Endodermal cell (in vitro differentiated cells): ENCODE measurements at regions not wholly inside any gene's neighbourhood (a gene's known extent, or its start where the extent isn't known, plus 50 kb on each side); places are given as distances from the start of the nearest gene placed in this dataset.

Source experiments
- DNase-seq: peaks from one replicate; pipeline ENCODE4 v3.0.0-alpha.2; 2017
- H3K27ac ChIP-seq: 2 replicates; pipeline ENCODE4 v1.5.1; 2013; ENCODE audit warnings: mild to moderate bottlenecking, low read depth, low read length, moderate library complexity
- H3K27me3 ChIP-seq: 2 replicates; pipeline ENCODE4 v1.6.1; 2013; ENCODE audit warnings: mild to moderate bottlenecking, low read length, moderate library complexity; ENCODE audit not compliant: insufficient read depth, control insufficient read depth, poor library complexity, severe bottlenecking
- H3K36me3 ChIP-seq: 2 replicates; pipeline ENCODE4 v1.7.0; 2013; ENCODE audit warnings: mild to moderate bottlenecking, low read length, moderate library complexity; ENCODE audit not compliant: control insufficient read depth, insufficient read depth
- H3K4me1 ChIP-seq: one replicate; pipeline ENCODE4 v1.7.0; 2013; ENCODE audit warnings: low read length; ENCODE audit not compliant: control insufficient read depth, insufficient read depth
- H3K4me3 ChIP-seq: 2 replicates; pipeline ENCODE4 v1.5.1; 2013; ENCODE audit warnings: mild to moderate bottlenecking, low read length, moderate library complexity
- H3K9ac ChIP-seq: 2 replicates; pipeline ENCODE4 v1.6.1; 2013; ENCODE audit warnings: mild to moderate bottlenecking, low read length, moderate library complexity; ENCODE audit not compliant: poor library complexity, severe bottlenecking; ENCODE audit errors: extremely low read depth
- H3K9me3 ChIP-seq: 2 replicates; pipeline ENCODE4 v1.6.1; 2013; ENCODE audit warnings: mild to moderate bottlenecking, low read length, moderate library complexity; ENCODE audit not compliant: control insufficient read depth
- H3K27ac Mint-ChIP-seq: 2 replicates; pipeline ENCODE4 v1.8.0; 2020; ENCODE audit warnings: mixed read lengths
- H3K27me3 Mint-ChIP-seq: 2 replicates; pipeline ENCODE4 v1.8.0; 2021; ENCODE audit warnings: mild to moderate bottlenecking, mixed read lengths; ENCODE audit not compliant: insufficient read depth
- H3K36me3 Mint-ChIP-seq: 2 replicates; pipeline ENCODE4 v1.8.0; 2020; ENCODE audit warnings: low read depth, mixed read lengths
- H3K4me1 Mint-ChIP-seq: 2 replicates; pipeline ENCODE4 v1.8.0; 2020; ENCODE audit warnings: mixed read lengths
- H3K4me3 Mint-ChIP-seq: 2 replicates; pipeline ENCODE4 v1.8.0; 2020; ENCODE audit warnings: mild to moderate bottlenecking, moderate library complexity, mixed read lengths
- H3K9me3 Mint-ChIP-seq: 2 replicates; pipeline ENCODE4 v1.8.0; 2020; ENCODE audit warnings: mild to moderate bottlenecking, mixed read lengths
- WGBS, 2 experiments: methylation state at CpG; one replicate each; pipeline versions ENCODE4 v1.1.5 to v1.1.7; 2013; ENCODE audit warnings: missing lambda C conversion rate in 2 of 2, mixed read lengths in 1 of 2; ENCODE audit not compliant: insufficient coverage in 1 of 2, insufficient read length in 1 of 2; 5-methylcytosine and 5-hydroxymethylcytosine counted together
- TF ChIP-seq, protein P1 (sequence below): fragments of 200-600 bp; sonication (generic); conservative IDR thresholded peaks from 2 replicates; pipeline ENCODE4 v1.5.0; 2021; ENCODE audit warnings: antibody characterized with exemption, mild to moderate bottlenecking

DNA sequence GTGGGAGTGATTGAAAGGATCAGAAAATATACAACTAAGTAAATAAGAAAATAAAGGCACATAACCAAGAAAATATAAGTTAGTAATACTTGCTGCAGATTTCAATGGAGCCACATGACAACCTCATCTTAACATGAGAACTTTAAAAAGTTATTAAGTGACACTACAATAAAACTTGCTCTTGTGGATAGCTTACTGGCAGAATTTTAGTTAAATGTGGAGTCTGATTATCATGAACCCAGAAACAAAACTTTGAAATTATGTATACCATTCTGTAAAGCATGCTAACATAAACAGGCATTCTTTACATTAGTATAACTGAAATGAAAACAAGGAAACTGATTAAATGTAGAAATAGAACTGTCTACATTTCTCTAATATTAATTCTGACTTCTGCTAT is 220.9 kb downstream of the RFPL4B start:
- Histone ChIP-seq H3K4me1 (no peaks in the 10 kb centered on the region), H3K4me3 (no peak overlapping the region), H3K9ac (no peak overlapping the region), H3K36me3 (no peaks in the 10 kb centered on the region), H3K27me3 (no peaks in the 10 kb centered on the region), H3K9me3 (no peaks in the 10 kb centered on the region), H3K27ac (no peak overlapping the region)
- Mint-ChIP-seq H3K27ac (no peak overlapping the region), H3K4me1 (peaks cover 8% of the 10 kb centered on the region), H3K27me3 (no peaks in the 10 kb centered on the region), H3K9me3 (no peaks in the 10 kb centered on the region), H3K36me3 (no peaks in the 10 kb centered on the region), H3K4me3 (no peak overlapping the region)
- DNase-seq, result no peak
- TF ChIP-seq, protein P1, sequence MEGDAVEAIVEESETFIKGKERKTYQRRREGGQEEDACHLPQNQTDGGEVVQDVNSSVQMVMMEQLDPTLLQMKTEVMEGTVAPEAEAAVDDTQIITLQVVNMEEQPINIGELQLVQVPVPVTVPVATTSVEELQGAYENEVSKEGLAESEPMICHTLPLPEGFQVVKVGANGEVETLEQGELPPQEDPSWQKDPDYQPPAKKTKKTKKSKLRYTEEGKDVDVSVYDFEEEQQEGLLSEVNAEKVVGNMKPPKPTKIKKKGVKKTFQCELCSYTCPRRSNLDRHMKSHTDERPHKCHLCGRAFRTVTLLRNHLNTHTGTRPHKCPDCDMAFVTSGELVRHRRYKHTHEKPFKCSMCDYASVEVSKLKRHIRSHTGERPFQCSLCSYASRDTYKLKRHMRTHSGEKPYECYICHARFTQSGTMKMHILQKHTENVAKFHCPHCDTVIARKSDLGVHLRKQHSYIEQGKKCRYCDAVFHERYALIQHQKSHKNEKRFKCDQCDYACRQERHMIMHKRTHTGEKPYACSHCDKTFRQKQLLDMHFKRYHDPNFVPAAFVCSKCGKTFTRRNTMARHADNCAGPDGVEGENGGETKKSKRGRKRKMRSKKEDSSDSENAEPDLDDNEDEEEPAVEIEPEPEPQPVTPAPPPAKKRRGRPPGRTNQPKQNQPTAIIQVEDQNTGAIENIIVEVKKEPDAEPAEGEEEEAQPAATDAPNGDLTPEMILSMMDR, result no peak

DNA sequence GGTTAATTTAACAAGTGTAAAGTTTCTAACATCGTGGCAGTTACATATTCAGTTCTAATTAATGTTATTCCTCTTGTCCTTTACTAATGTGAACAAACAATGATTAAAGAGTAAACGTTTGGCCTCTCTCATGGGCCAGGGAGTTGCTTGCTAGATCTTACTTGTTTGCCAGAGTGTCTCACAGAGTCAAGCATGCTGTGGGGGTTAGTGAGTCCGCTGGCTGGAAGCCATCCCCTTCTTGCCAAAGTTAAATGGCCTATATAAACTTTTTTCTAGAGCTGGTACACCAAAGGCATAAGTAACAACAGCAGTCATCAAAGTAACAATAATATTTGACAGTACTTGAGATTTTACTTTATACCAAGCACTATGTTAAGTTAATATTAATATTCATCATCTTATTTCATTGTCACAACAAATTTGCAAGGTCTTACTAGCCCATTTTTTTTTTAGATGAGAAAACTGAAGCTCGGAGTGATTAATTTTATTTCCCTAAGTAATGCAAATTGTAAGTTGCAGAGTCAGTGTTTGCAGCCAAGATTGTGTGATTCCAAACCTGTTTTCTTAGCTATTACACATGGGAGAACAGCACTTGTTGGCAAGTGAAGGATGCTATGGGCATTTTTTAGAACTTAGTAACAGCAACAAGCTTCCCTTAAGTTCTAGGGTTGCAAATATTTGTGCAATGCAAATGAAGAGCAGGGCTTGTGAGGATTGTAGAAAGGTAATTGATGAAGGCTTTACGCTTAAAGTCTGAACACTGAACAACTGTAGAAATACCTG is 224.5 kb downstream of the RFPL4B start:
- no peaks in the 10 kb centered on the region for H3K27me3 Mint-ChIP-seq
- H3K4me3 ChIP-seq, result no peak overlapping the region
- WGBS, 2 experiments, result 79 to 84% methylated on average over 3 to 5 of the region's 5 CpGs
- no peak overlapping the region for H3K4me3 Mint-ChIP-seq
- H3K36me3 ChIP-seq, result no peaks in the 10 kb centered on the region
- no peaks in the 10 kb centered on the region for H3K9me3 ChIP-seq
- TF ChIP-seq, protein P1, result no peak
- H3K4me1 Mint-ChIP-seq, result no peaks in the 10 kb centered on the region
- H3K9me3 Mint-ChIP-seq, result no peaks in the 10 kb centered on the region
- H3K36me3 Mint-ChIP-seq, result no peaks in the 10 kb centered on the region
- no peak overlapping the region for H3K27ac Mint-ChIP-seq
- no peaks in the 10 kb centered on the region for H3K4me1 ChIP-seq
- no peak overlapping the region for H3K9ac ChIP-seq
- no peaks in the 10 kb centered on the region for H3K27me3 ChIP-seq
- no peak overlapping the region for H3K27ac ChIP-seq
- no peak for DNase-seq

DNA sequence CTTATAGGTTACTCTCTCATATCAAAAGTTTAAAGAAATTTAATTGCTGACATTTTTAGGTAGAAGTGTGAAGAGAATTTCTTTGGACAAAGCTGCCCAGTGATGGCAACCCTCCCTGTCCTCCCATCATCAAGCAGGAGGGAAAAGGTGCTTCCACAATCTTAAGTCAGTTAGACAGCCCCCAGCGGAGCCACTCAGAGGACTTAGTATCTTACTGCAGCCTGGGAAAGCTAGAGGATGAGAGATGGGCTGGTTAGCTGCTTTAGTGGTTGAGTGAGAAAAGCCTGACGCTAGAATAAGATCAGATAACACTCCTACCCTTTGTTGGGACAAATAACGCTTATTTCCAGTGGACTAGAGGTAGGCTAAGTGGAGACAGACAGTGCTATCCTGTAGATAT is 227.1 kb downstream of the RFPL4B start:
- Histone ChIP-seq H3K4me1 (no peaks in the 10 kb centered on the region), H3K27me3 (no peaks in the 10 kb centered on the region), H3K4me3 (no peak overlapping the region), H3K9me3 (no peaks in the 10 kb centered on the region), H3K27ac (no peak overlapping the region), H3K36me3 (no peaks in the 10 kb centered on the region), H3K9ac (no peak overlapping the region)
- Mint-ChIP-seq H3K4me3 (no peak overlapping the region), H3K36me3 (no peaks in the 10 kb centered on the region), H3K4me1 (no peaks in the 10 kb centered on the region), H3K27ac (no peak overlapping the region), H3K9me3 (no peaks in the 10 kb centered on the region), H3K27me3 (no peaks in the 10 kb centered on the region)
- peak; percentile 55 for DNase-seq
- WGBS, 2 experiments, result 86 to 88% methylated on average over 3 of the region's 3 CpGs
- TF ChIP-seq, protein P1, result no peak
